HG03039 (cell line): ENCODE measurements at regions not wholly inside any gene's neighbourhood (a gene's known extent, or its start where the extent isn't known, plus 50 kb on each side); places are given as distances from the start of the nearest gene placed in this dataset.

Experiments
- ATAC-seq: cut with Tn5 transposase; IDR thresholded peaks from one replicate; pipeline ENCODE4 v1.9.1; 2021; ENCODE audit warnings: mild to moderate bottlenecking, moderate library complexity; ENCODE audit not compliant: unreplicated experiment

DNA sequence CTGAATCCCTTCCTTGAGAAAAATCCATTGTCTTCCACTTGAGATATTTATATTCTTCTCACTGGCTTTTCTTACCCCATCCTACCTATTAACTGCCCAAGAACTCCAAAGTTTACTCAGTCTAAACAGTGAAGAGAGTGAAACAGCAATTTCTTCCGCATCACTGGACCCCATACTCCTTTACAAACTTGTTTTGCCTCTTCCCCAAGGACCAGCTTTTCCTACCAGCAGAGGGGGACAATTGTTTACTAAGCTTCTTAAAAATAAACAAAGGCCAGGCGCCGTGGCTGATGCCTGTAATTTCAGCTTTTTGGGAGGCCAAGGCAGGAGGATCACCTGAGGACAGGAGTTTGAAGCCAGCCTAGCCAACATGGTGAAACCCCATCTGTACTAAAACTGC is 52.0 kb downstream of the LRATD1 start:
- no peak for ATAC-seq

DNA sequence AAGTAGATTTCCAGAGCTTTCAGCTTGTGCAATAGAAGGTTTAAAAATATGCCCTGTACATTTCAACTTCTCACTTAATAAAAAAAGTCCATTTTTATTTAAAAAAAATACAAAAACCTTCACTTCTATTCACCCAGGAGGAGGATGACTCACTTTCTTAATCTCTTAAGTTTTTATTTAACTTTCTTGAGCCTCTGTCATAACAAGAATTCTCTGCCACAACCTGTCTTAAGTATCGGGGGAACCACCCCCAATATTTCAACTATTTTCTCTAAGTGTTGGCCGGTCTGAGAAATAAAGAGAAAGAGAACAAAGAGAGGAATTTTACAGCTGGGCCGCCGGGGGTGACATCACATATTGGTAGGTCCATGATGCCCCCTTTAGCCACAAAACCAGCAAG is 58.4 kb downstream of the LRATD1 start:
- no peak for ATAC-seq

DNA sequence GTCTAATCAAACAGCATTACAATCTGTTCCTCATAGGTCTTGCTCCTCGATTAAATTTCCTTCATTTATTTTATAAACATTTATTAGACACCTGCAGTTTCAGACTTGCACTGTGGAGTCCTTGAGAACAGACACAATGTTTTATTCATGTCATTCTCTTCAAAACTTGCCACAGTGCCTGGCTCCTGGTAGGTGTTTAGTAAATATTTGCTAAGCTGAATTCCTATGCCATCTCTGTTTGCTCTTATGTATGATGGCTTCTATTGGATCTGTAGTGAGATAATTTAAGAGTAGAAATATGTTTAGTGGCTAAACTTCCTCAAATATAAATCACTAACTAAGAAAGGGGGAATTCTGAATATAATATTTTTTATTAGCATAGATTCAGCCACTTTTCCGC is 61.4 kb downstream of the LRATD1 start:
- no peak for ATAC-seq

DNA sequence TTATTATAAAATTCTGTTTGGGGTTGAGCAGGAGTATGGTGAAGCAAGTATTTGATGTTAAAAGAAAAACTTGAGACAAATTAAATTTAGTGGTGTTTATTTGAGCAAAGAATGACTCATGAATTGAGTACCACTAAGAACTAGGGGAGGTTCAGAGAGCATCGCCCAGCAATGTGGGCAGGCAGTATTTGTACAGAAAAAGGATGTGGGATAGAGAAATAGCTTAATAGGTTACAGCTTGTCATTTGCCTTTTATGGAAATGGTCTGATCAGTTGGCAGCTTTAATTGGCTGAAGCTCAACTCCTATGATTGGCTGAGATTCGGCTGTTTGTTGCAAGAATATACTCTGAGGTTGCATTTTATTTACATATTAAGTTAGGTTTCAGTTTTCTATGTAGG is 68.2 kb downstream of the LRATD1 start:
- no peak for ATAC-seq

DNA sequence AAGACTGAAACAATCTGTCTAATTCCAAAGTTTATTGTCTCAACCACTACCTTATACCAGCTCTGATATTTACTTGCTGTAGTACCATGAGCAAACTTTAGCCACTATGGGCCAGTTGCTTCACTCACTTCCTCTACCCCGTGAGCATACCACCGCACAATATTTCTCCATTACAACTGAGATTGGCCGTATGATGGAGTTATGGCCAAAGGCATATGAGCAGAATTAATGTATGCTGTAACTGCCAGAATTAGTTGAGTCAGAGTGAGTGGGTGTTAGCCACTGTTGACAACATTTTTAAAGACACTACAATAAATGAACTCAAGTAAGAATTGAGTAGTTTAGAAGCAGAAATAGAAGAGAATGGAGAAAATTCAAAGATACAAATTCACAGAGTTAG is 69.7 kb downstream of the LRATD1 start:
- ATAC-seq: no peak

DNA sequence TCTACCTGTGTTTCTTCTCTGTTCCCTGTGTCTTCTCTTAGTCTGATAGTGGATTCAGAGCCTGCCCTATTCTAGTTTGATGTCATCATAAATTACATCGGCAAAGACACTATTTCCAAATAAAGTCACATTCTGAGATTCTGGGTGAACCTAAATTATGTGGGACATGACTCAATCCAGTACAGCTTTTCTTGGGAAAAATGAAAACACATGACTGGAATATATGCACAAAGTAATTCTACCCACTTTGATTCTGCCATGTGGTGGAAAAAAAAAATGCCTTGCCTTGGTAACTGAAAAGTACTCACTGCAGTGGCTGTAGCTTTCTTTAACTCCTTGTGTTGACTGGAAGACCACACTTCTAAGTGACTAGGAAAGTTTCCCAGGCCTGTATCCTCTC is 73.7 kb downstream of the LRATD1 start:
- no peak for ATAC-seq

DNA sequence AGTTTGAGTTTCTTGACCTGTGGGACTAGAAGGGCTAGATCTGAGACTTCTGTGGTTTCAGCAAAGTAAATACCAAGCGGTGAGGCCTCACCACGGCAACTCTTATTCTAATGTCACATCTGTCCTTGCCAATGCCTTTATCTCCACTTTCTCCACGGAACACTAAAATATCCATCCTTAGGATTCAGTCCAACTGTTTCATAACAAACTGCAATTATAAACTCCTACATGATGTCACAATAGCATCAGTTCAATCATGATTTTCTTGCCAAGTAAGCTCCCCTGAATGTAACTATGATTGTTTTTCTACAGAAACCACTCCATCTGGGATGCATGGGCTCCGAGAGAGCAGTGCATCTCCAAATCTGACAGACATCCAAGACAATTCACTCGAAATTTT is 79.6 kb downstream of the LRATD1 start:
- ATAC-seq: no peak

DNA sequence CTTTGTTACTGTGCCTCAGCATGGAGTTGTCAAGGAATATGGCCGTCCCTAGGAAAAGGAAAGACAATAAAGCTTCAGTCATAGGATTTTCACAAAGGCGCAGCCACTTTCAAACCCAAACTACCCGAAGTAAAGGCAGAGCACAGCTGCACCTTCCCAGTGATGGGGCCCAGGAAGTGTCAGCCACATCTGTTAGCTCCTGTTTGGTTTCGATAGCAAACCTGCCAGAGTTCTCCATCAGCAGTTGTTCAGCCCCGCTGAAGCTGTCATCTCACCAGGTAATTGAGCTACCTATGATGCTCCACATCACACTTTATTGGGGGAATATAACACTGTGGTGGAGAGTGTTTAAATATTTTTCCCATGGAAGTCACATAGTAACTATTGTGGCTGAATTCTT is 80.7 kb downstream of the LRATD1 start:
- ATAC-seq: no peak

DNA sequence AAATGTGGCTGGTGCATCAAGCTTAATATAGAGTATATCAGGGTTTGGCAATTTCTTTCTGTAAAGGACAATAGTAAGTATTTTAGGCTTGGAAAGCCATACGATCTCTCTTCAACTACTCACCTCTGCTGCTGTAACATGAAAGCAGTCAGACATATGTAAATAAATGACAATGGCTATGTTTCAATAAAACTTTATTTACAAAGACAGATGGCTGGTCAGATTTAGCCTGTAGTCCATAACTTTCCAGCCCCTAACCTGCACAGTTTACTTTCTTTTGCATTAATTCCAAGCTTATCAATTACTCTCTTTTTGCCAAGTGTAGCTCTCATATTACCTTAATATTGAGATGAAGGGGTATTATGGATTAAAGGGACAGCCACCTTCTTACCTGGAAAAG is 83.1 kb downstream of the LRATD1 start:
- no peak for ATAC-seq

DNA sequence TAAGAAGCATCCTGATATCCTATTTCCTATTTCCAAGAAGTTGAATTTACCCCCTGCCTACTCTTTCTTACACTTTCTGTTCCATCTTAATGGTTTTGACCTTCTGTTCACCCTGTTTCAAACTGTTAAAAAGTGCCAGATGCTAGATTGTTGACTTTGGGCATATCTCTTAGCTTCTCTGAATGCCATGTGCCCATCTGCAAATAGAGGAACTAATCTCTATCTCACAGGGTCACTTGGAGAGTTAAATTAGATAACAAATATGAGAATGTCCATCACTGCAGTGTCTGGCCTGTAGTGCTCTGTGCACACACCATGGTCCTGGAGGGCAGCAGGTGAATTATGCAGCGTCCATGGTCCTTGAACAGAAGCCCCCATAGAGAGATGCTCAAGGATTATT is 83.8 kb downstream of the LRATD1 start:
- no peak for ATAC-seq

DNA sequence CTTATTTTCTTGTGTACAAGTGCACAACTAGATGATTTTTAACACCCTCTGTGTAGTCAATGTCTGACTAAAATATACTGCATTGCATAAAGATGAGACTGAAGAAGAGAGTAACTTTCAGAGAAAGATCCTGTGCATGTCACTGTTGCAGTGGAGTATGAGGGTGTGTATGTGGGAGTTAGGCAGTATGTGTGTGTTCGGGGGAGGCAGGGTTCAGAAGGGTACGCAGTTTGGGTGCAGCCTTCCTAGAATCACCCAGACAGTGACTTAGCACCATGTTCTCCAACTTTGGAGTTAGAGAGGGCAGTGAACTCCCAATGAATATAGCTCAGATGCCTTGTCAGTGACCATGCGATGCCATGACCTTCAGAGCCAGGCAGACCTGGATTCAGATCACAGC is 84.6 kb downstream of the LRATD1 start:
- no peak for ATAC-seq

DNA sequence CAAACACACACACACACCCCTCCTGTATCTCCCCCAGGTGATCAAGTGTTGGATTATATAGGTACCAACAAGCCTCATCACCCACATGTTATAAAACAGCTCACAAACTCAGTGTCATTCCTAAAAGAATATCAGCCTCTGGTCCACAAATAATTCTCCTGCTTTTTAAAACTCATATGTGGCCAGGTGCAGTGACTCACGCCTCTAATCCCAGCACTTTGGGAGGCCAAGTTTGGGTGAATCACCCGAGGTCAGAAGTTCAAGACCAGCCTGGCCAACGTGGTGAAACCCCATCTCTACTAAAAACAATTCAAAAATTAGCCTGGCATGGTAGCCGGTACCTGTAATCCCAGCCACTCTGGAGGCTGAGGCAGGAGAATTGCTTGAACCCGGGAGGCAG is 87.8 kb downstream of the LRATD1 start:
- no peak for ATAC-seq

DNA sequence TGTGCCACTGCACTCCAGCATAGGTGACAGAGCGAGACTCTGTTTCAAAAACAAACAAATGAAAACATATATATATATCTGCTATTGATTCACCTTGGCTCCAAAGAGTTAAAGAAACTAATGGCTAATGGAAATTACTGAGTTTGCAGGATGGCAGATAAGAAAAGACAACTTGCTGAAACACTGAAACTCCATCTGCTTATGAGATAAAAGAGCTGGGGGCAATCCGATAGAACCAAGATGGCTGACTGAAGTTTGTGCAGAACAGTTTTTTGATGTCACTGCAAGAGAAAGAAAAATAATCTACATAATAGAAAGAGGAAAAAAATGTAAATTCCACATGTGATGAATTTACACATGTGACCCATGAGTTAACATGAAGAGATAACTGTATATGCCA is 88.2 kb downstream of the LRATD1 start:
- no peak for ATAC-seq

DNA sequence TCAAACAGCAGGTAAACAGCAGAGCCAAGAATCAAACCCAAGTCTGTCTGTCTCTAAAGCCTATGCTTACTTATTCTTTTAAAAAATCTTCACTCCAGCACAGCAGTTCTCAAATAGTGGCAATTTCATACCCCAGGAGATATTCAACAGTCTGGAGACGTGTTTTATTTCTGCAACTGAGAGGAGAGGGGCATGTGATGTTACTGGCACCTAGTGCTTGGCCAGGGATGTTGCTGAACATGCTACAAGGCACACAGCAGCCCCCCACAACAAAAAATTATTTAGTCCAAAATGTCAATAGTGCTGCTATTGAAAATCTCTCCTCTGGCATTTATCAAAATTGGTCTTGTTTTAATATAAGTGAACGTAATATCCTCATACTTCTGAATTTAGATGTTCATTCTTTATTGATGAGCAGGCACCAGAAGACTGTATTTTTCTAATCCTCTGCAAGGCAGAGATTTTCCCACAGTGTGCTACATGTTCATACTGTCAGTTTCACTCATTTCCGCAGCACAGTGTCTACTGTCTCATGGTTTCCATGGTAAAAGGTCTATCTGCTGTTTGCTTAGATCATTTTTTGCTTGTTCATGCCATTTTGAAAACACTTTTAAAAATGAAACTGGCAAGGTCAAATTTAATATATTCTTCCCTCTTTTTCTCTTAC is 90.5 kb downstream of the LRATD1 start:
- ATAC-seq: no peak

DNA sequence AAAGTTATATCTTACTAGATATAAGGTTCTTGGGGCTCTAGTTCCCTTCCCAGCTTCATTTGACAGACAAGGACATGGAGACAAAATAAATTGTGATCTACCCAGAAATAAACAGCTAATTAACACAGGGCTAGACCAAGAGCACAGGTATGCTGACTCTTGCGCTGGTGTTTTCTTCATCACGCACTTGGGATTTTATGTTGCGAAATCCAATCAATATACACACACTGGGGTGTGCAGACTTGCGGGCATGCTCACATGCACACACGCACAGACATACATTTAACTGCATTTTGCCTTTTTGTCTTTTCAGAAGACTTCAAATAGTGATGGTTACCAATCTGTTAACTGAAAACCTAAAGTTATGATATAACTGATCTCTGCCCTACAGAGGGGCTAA is 91.2 kb downstream of the LRATD1 start:
- no peak for ATAC-seq

DNA sequence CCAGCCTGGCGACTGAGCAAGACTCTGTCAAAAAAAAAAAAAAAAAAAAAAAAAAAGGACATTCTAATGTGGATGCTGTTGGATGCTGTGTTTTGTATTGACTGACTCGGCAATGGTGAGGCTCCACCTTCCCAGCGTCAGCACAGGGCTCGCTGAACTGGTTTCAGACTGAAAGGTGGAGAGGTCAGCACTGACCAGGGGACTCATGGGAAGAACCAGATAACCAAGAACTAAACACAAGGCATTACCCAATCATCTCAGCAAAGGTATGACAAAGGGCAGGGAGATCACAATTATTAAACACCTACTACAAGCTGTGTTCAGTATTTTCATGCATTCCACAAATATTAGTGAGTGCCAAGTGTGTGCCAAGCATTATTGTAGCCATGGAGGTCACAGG is 103.2 kb downstream of the LRATD1 start:
- no peak for ATAC-seq

DNA sequence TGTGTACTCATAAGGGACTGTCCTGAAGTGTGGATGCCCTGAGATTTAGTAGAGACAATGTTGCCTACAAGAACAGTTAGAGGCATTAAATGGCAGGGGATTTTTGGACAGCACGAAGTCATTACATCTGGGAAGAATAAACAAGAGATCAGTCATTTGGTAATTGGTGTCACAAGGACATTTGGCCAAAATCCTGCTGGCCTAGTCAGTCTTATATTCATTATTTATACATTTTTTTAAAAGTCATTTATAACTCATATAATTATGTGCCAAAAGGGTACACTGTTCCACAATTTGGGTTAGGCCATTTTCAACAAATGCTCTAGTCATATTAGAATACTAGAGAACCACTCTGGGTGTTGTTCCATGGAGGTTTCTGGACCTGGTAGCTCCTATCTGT is 104.7 kb downstream of the LRATD1 start:
- ATAC-seq: no peak

DNA sequence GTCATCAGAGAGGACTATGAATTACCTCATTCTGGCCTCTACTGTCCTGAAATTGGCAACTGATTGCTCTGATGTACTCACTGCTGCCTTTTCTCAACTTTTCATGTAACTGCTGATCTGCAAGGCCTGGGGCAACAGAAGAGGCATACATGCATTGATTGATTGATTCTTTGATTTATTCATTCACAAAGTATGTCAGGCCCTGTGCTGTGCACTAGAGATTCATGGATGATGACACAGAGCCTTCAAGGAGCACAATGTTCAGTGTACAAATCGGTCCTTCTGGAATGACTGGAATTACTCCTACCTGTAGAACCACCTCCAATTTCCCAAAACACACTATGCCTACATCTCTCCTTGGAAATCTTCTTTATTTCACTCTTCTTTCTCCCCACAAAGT is 111.3 kb downstream of the LRATD1 start:
- no peak for ATAC-seq

DNA sequence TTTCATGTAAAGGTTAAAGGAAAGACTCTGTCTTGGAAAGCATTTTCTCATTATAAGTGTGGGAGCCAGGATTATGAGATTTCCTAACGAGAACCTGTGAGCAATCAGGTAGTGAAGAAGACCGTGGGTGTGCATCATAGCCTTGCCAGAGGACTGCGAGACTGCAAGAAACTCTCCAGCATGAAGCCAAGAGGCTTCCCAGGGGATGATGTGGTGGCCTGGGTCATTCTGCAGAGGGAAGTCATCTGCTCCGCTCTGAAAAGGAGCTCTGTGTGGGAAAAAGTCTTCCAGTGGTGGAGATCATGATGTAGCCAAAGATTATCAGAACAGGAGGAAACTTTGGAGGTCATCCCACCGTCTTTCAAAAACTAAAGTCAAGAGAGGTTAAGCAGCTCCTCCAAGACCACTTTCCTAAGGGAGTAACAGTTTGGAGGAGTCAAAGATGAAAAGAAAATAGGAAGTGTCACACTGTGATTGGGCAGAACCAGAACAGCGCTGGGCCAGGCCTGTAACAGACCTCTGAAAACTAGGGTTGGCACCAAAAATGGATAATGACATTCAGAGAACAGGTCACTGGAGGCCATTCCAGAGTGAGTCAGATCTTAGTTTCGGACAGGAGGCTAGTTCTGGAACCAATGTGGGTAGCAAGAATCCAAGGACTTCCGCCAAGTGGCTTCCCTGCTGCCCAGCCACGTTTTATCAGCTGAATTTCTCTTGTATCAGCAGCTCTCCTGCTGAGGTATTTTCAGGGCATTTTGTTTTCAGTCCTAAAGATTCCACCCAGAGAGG is 113.0 kb downstream of the LRATD1 start:
- ATAC-seq: no peak

DNA sequence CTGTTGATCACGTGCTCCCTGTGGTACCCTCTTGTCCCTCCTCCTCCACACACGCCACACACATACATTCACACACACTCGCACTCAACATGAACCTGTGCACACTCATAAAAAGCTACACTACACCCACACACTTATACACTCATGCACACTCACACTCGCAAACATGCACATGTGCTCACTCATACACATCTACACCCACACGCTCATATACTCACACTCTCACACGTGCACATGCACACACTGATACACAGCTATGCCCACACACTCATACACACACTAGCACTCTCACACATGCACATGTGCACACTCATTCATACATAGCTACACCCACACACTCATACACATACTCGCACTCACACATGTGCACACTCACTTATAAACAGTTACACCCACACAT is 113.6 kb downstream of the LRATD1 start:
- ATAC-seq: no peak

DNA sequence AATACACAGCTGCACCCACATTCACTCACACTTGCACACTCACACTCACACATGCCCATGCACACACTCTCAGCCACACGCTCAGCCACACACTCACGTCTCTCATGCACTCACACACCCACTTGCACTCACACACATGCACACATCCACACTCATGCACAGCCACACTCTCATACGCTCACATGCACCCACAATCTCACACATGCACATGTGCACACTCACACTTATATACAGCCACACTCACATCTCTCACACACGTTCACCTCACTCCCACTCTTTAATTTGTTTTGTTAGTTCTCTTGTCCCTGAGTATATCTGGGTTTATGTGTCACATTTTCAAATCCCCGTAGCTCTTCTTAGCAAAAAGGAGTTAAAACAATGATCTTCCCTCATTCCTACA is 114.9 kb downstream of the LRATD1 start:
- no peak for ATAC-seq

DNA sequence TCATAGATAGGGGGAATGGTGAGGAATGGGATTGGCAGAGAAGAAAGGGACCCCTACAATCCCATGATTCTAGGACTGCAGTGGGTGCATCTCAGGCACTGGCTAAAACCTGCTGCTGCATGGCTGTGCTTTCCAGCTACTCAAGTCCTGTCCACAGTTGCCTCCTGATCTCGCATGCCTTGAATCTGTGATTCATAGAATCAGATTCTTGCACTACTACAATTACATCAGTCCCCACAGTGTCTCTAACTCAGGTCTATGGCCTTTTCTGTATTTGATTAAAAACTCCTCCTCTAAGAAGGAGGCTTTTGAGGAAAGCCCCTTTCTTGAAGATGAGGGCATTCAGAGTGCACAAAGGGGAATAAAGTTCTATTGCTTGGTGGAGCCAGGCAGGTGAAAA is 117.4 kb downstream of the LRATD1 start:
- no peak for ATAC-seq

DNA sequence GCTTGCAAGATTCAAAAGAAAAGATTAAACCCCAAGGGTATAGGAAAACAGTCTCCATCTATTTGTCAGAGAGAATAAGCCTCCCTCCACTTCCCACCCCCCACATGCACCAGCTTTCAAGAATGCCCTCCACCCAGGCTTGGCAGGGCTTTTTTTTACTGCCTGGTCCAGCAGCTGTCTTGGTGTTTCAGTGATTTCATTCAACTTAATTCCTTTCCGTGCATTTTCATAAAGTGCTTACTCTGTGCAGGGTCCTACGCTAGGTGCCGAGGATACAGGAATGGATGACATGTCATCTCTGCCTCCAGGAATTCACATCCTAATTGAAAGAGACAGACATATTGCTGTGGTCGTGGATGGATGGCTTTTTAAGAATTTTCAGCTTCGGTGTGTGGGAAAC is 117.9 kb downstream of the LRATD1 start:
- no peak for ATAC-seq
